ENCODE measurements at regions not wholly inside any gene's neighbourhood (a gene's known extent, or its start where the extent isn't known, plus 50 kb on each side); places are given as distances from the start of the nearest gene placed in this dataset.
"Not testable (repeated sequence)": the region's sequence is repeated elsewhere in the genome, so short reads cannot be mapped to it uniquely, and the experiment has no call there.

DNA sequence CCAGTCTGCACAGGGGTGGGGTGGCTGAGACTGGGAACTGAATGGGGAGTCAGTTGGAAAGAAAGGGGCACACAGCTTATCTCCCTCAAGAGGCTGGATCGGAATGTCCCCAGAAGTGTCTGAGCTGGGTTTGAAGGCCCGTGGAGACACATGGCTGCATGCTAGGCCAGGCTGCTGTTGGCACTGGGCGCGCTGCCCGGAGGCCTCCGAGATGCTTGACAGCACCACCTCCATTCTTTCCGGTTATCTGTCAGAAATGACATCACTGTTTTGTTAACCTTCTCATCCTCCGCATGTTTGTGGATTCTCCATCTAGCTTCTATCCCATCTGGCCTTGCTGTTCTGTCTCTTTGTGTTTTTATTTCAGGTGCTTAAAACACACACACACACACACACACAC is 85.5 kb downstream of the APIP start:
- H3K27ac ChIP-seq (ENCODE audit: low read depth, low read length, severe bottlenecking), result no peak overlapping the region
- H3K36me3 ChIP-seq (ENCODE audit: control insufficient read depth, insufficient read depth, low read length), result no peaks in the 10 kb centered on the region
- 92 to 96% methylated on average over 8 of the region's 8 CpGs for WGBS, 2 experiments (ENCODE audit: insufficient coverage in 2 of 2)
- no peak overlapping the region for H3K4me3 ChIP-seq (ENCODE audit: extremely low read depth, insufficient read depth, low read length, poor library complexity, severe bottlenecking)
- no peaks in the 10 kb centered on the region for H3K4me1 ChIP-seq (ENCODE audit: control insufficient read depth, insufficient read depth, low read length, poor library complexity, severe bottlenecking)
- H3K9me3 ChIP-seq (ENCODE audit: control insufficient read depth, low read length), result no peaks in the 10 kb centered on the region

- Histone ChIP-seq H3K4me1 (ENCODE audit: control insufficient read depth, insufficient read depth, low read length, poor library complexity, severe bottlenecking) (no peaks in the 10 kb centered on the region), H3K9me3 (ENCODE audit: control insufficient read depth, low read length) (no peaks in the 10 kb centered on the region), H3K27ac (ENCODE audit: low read depth, low read length, severe bottlenecking) (no peak overlapping the region), H3K36me3 (ENCODE audit: control insufficient read depth, insufficient read depth, low read length) (no peaks in the 10 kb centered on the region), H3K4me3 (ENCODE audit: extremely low read depth, insufficient read depth, low read length, poor library complexity, severe bottlenecking) (no peak overlapping the region)
- 50 to 65% methylated on average over 4 of the region's 5 CpGs for WGBS, 2 experiments (ENCODE audit: insufficient coverage in 2 of 2)
These were observed 86.1 kb downstream of the APIP start for GRCh38 chr11:34830035-34830434.

DNA sequence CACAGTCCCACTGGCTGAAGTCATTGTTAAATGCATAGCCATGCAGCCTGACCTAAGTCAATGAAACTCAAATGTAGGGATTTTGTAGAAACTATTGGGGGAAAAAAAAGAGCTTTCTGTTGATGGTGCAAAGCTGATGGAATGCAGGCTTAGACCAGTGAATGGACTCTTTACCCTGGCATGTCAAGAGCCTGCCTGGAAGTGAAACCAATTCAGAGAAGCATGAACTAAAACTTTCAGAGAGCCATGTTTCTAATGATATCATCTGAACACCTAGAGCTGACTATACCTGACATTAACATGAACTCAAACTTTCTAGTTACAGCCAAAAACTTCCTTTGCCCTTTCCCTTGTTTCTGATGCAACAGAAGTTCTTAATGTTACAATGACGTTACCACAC is 89.0 kb downstream of the APIP start:
- no peaks in the 10 kb centered on the region for H3K9me3 ChIP-seq (ENCODE audit: control insufficient read depth, low read length)
- no peaks in the 10 kb centered on the region for H3K36me3 ChIP-seq (ENCODE audit: control insufficient read depth, insufficient read depth, low read length)
- 100% methylated on average over 1 of the region's 1 CpG for WGBS, 2 experiments (ENCODE audit: insufficient coverage in 2 of 2)
- H3K4me3 ChIP-seq (ENCODE audit: extremely low read depth, insufficient read depth, low read length, poor library complexity, severe bottlenecking), result no peak overlapping the region
- H3K4me1 ChIP-seq (ENCODE audit: control insufficient read depth, insufficient read depth, low read length, poor library complexity, severe bottlenecking), result no peaks in the 10 kb centered on the region
- H3K27ac ChIP-seq (ENCODE audit: low read depth, low read length, severe bottlenecking), result no peak overlapping the region

DNA sequence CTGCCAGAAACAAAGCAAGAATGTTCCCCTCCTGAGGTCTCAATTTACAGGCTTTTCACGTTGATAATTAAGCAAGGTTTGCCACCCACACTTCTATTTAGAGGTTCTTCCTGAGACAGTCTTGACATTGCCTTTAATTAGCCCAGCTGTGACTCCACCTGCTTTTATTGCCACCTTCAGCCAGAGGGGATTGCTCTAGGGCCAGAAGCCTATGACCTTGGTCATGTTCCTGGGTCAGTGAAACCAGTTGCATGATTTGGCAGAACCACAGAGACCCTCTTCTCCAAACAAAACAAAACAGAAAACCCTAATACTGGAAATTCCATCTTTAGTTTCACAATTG is 89.8 kb downstream of the APIP start:
- H3K36me3 ChIP-seq (ENCODE audit: control insufficient read depth, insufficient read depth, low read length), result no peaks in the 10 kb centered on the region

DNA sequence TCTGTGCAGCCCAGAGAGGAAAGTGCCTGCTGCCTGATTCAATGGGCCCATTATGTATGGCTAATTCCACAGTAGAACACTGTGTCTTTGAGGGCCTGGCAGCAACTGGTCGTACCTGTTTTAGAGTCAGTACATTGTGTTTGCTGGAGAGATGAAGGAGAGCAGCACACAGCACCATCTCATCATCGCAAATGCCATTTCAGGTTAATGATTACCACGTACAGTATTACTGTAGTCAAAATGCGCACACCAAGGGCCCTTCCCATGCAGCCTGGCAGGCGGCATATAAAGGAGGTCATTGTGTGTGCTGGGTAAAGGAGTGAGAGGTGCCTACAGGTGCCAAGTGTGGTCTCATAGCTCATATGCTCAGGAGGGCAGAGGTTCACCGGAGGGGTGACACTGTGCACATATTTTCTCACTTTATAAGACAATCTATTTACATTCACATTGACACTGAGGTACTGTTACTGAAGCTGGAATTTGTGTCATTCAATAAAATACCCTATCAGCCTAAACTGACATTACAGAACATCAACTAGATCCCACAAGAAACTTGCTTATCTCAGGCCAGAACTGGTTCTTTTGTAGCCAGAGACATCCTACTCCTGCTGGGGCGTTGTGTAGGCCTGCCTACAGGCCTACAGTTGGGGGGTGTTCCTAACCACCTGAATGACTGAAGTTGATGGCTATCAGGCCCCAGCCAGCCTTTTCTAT is 90.4 kb downstream of the APIP start:
- no peak overlapping the region for H3K27ac ChIP-seq (ENCODE audit: low read depth, low read length, severe bottlenecking)
- H3K36me3 ChIP-seq (ENCODE audit: control insufficient read depth, insufficient read depth, low read length), result no peaks in the 10 kb centered on the region
- H3K9me3 ChIP-seq (ENCODE audit: control insufficient read depth, low read length), result no peaks in the 10 kb centered on the region
- H3K4me3 ChIP-seq (ENCODE audit: extremely low read depth, insufficient read depth, low read length, poor library complexity, severe bottlenecking), result no peak overlapping the region
- no peaks in the 10 kb centered on the region for H3K4me1 ChIP-seq (ENCODE audit: control insufficient read depth, insufficient read depth, low read length, poor library complexity, severe bottlenecking)
- 89 to 97% methylated on average over 3 to 5 of the region's 7 CpGs for WGBS, 2 experiments (ENCODE audit: insufficient coverage in 2 of 2)

More for the DNA sequence above, 89.8 kb downstream of the APIP start:
- WGBS, 2 experiments (ENCODE audit: insufficient coverage in 2 of 2), result 45 to 82% methylated on average over 1 of the region's 1 CpG
- Histone ChIP-seq H3K4me1 (ENCODE audit: control insufficient read depth, insufficient read depth, low read length, poor library complexity, severe bottlenecking) (no peaks in the 10 kb centered on the region), H3K4me3 (ENCODE audit: extremely low read depth, insufficient read depth, low read length, poor library complexity, severe bottlenecking) (no peak overlapping the region), H3K27ac (ENCODE audit: low read depth, low read length, severe bottlenecking) (no peak overlapping the region), H3K9me3 (ENCODE audit: control insufficient read depth, low read length) (no peaks in the 10 kb centered on the region)

DNA sequence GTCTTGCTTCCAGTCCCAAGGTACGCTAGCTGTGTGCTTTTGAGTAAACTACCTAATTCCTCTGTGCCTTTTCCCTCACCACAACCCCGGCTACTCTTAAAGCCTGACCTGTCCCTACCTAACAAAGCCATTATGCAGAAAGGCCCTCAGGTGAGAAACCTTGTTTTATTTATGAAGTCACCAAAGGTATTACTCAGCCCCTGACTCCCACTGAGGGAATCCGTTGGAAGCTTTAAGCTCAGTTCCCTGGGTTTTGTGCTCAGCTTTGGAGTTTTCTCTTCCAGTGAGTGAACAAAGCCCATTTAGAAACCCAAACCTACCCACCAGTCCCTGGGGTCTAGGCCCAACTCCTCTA is 90.9 kb downstream of the APIP start:
- Histone ChIP-seq H3K36me3 (ENCODE audit: control insufficient read depth, insufficient read depth, low read length) (no peaks in the 10 kb centered on the region), H3K4me1 (ENCODE audit: control insufficient read depth, insufficient read depth, low read length, poor library complexity, severe bottlenecking) (no peaks in the 10 kb centered on the region), H3K4me3 (ENCODE audit: extremely low read depth, insufficient read depth, low read length, poor library complexity, severe bottlenecking) (no peak overlapping the region), H3K9me3 (ENCODE audit: control insufficient read depth, low read length) (no peaks in the 10 kb centered on the region), H3K27ac (ENCODE audit: low read depth, low read length, severe bottlenecking) (no peak overlapping the region)
- 67 to 91% methylated on average over 2 to 3 of the region's 3 CpGs for WGBS, 2 experiments (ENCODE audit: insufficient coverage in 2 of 2)

GRCh38 chr11:34824425-34824824 is 91.8 kb downstream of the APIP start:
- no peaks in the 10 kb centered on the region for H3K4me1 ChIP-seq (ENCODE audit: control insufficient read depth, insufficient read depth, low read length, poor library complexity, severe bottlenecking)
- no peaks in the 10 kb centered on the region for H3K9me3 ChIP-seq (ENCODE audit: control insufficient read depth, low read length)
- no peaks in the 10 kb centered on the region for H3K36me3 ChIP-seq (ENCODE audit: control insufficient read depth, insufficient read depth, low read length)
- no peak overlapping the region for H3K27ac ChIP-seq (ENCODE audit: low read depth, low read length, severe bottlenecking)
- no peak overlapping the region for H3K4me3 ChIP-seq (ENCODE audit: extremely low read depth, insufficient read depth, low read length, poor library complexity, severe bottlenecking)

DNA sequence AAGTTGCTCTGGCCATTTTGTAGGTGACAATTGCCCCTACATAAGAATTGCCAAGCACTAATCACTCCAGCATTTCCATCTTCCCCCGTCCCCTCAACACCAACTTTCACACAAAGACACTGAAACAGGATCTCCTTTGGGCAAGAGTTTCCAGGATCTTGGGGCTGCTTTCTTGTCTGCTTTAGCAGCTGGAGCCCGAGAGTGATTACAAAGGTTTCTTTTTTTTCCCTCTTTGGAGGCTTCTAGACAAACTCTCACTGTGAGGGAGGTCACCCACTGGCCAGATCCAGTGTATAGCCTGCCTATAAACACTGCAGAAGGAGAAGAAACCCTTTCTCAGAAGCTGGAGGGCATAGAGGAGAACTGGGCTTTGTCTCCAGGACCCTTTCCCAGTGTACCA is 92.5 kb downstream of the APIP start:
- Histone ChIP-seq H3K36me3 (ENCODE audit: control insufficient read depth, insufficient read depth, low read length) (no peaks in the 10 kb centered on the region), H3K27ac (ENCODE audit: low read depth, low read length, severe bottlenecking) (no peak overlapping the region), H3K4me3 (ENCODE audit: extremely low read depth, insufficient read depth, low read length, poor library complexity, severe bottlenecking) (no peak overlapping the region), H3K9me3 (ENCODE audit: control insufficient read depth, low read length) (peaks cover 5% of the 10 kb centered on the region), H3K4me1 (ENCODE audit: control insufficient read depth, insufficient read depth, low read length, poor library complexity, severe bottlenecking) (no peaks in the 10 kb centered on the region)
- 74 to 75% methylated on average over 1 to 2 of the region's 2 CpGs for WGBS, 2 experiments (ENCODE audit: insufficient coverage in 2 of 2)

DNA sequence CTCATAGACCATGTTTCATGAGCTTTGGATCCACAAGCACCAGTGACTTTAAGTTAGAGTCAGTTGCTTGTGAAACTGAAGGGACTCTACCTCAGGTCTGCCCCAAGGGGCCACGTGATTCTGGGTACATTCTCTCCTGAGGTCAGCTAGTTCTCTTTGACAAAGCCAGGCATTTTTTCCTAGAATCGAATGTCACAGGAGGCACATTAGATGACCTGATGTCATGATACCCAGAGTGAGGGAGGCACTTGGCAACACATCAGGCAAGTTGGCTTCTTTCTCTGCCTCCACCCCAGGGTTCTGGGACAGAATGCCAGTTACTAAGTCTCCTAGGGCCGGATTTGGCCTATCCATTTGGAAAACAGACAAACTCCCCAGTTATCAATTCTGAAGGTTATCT is 93.0 kb downstream of the APIP start:
- peaks cover 6% of the 10 kb centered on the region for H3K9me3 ChIP-seq (ENCODE audit: control insufficient read depth, low read length)
- 95 to 97% methylated on average over 3 of the region's 3 CpGs for WGBS, 2 experiments (ENCODE audit: insufficient coverage in 2 of 2)
- H3K4me3 ChIP-seq (ENCODE audit: extremely low read depth, insufficient read depth, low read length, poor library complexity, severe bottlenecking), result no peak overlapping the region
- H3K4me1 ChIP-seq (ENCODE audit: control insufficient read depth, insufficient read depth, low read length, poor library complexity, severe bottlenecking), result no peaks in the 10 kb centered on the region
- no peak overlapping the region for H3K27ac ChIP-seq (ENCODE audit: low read depth, low read length, severe bottlenecking)
- H3K36me3 ChIP-seq (ENCODE audit: control insufficient read depth, insufficient read depth, low read length), result no peaks in the 10 kb centered on the region

DNA sequence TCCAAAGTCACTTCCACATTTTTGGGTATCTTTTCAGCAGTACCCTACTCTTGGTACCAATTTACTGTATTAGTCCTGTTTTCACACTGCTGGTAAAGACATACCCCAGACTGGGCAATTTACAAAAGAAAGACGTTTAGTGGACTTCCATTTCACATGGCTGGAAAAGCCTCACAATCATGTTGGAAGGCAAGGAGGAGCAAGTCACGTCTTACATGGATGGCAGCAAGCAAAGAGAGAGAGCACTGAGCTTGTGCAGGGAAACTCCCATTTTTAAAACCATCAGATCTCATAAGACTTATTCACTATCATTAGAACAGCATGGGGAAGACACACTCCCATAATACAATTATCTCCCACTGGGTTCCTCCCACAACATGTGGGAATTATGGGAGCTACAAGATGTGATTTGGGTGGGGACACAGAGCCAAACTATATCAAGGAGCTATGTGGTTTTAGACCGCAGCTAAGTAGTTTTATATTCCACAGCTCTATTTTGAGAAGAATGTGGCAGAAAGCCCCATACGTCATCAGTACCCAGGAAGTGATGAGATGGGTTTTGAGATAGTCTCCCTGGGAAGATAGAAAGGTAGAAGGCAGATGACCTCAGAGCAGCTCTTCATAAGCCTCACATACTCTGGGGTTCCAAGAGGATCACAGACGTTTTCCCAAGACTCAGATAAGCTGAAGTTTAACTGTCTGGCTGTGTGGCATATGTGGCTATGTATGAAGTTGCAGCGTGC is 96.3 kb downstream of the APIP start:
- no peaks in the 10 kb centered on the region for H3K4me1 ChIP-seq (ENCODE audit: control insufficient read depth, insufficient read depth, low read length, poor library complexity, severe bottlenecking)
- peaks cover 6% of the 10 kb centered on the region for H3K9me3 ChIP-seq (ENCODE audit: control insufficient read depth, low read length)
- H3K27ac ChIP-seq (ENCODE audit: low read depth, low read length, severe bottlenecking), result no peak overlapping the region
- H3K36me3 ChIP-seq (ENCODE audit: control insufficient read depth, insufficient read depth, low read length), result no peaks in the 10 kb centered on the region
- H3K4me3 ChIP-seq (ENCODE audit: extremely low read depth, insufficient read depth, low read length, poor library complexity, severe bottlenecking), result no peak overlapping the region
- 79 to 100% methylated on average over 2 to 5 of the region's 6 CpGs for WGBS, 2 experiments (ENCODE audit: insufficient coverage in 2 of 2)

DNA sequence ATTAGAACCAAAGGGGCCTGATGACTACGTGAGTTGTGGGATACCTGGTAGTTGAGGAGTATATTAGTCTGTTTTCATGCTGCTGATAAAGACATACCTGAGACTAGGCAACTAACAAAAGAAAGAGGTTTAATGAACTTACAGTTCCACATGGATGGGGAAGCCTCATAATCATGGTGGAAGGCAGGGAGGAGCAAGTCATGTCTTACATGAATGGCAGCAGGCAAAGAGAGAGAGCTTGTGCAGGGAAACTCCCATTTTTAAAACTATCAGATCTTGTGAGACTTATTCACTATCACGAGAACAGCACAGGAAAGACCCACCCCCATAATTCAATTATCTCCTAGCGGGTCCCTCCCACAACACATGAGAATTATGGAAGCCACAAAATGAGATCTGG is 98.4 kb downstream of the APIP start:
- WGBS, 2 experiments (ENCODE audit: insufficient coverage in 2 of 2), result 75% methylated on average over 1 of the region's 3 CpGs; no CpG with 5 or more reads in 1 of the 2 experiments
- not testable (repeated sequence) for H3K4me1 ChIP-seq (ENCODE audit: control insufficient read depth, insufficient read depth, low read length, poor library complexity, severe bottlenecking); H3K36me3 ChIP-seq (ENCODE audit: control insufficient read depth, insufficient read depth, low read length); H3K27ac ChIP-seq (ENCODE audit: low read depth, low read length, severe bottlenecking); H3K9me3 ChIP-seq (ENCODE audit: control insufficient read depth, low read length); H3K4me3 ChIP-seq (ENCODE audit: extremely low read depth, insufficient read depth, low read length, poor library complexity, severe bottlenecking)

All from mesodermal cell (in vitro differentiated cells).